ENCODE measurements at regions not wholly inside any gene's neighbourhood (a gene's known extent, or its start where the extent isn't known, plus 50 kb on each side); places are given as distances from the start of the nearest gene placed in this dataset.
A peak's percentile ranks its signal among the peaks of the same experiment; 100 is the strongest.

DNA sequence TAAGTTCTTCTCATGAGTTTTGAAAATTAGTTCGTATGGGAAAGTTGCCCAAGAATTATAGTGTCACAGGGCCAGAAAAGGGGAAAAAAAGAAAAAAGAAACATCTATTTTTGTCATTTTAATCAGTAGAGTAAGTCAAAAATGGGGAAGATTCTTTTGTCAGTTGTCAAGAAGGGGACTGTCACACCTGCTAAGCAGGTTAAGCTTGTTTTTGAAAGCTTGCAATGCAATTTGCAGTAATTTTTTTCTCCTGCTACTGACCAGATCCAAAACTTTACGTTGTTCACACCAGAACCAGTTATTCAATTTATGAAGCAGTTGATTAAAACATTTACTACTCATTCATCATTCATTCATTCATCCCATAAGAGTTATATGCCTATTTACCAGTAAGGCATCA lies 171.4 kb downstream of the SOX4 start:
- no peak for DNase-seq (ENCODE audit: low read depth)
- Histone ChIP-seq H3K27me3 (ENCODE audit: control insufficient read depth, insufficient read depth, low read length) (no peaks in the 10 kb centered on the region), H3K36me3 (ENCODE audit: control insufficient read depth, insufficient read depth, low read length) (no peaks in the 10 kb centered on the region), H3K4me3 (ENCODE audit: low read depth, low read length) (no peak overlapping the region)
- no peak for TF ChIP-seq CTCF (IDR thresholded peaks at IDR 0.05; ENCODE audit: insufficient read depth, low read length, poor library complexity, severe bottlenecking)

DNA sequence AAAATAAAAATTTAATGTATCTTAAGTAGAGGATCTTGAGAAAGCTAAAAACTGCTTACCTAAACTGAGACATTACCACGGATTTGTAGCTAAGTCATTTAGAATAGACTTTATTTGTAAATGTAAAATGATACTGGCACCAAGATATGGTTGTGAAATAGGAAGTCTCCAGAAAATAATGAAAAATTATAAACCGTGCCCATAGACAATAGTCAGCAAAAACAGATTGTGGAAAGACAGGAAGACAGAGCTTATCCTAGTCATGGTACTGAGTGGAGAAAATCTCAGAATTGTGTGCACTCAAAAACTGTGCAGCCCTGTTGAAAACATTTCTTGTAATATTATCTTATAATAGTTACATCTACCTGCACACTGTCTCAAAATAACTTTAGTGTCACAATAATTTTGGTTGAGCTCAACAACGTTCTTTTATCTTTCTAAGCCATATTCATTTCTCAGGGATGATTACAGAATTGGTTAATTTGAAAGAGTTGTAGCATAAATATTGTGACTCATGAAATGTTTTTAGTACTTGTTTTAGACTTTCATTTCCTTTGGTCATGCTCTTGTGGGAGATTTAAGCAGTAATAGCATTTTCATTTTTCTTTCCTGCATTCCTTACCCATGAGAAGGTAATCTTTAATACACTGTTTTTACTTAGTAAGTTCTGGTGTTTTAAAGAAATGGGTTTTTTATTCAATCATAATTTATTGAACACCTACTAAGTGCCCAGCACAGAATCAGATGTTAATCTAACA lies 174.5 kb downstream of the SOX4 start:
- Histone ChIP-seq H3K36me3 (ENCODE audit: control insufficient read depth, insufficient read depth, low read length) (no peaks in the 10 kb centered on the region), H3K27me3 (ENCODE audit: control insufficient read depth, insufficient read depth, low read length) (no peaks in the 10 kb centered on the region), H3K4me3 (ENCODE audit: low read depth, low read length) (no peak overlapping the region)
- no peak for TF ChIP-seq CTCF (IDR thresholded peaks at IDR 0.05; ENCODE audit: insufficient read depth, low read length, poor library complexity, severe bottlenecking)
- DNase-seq (ENCODE audit: low read depth) = no peak

- DNase-seq (ENCODE audit: low read depth) = peak; percentile 73
- TF ChIP-seq CTCF (IDR thresholded peaks at IDR 0.05; ENCODE audit: insufficient read depth, low read length, poor library complexity, severe bottlenecking) = no peak
- no peaks in the 10 kb centered on the region for H3K27me3 ChIP-seq (ENCODE audit: control insufficient read depth, insufficient read depth, low read length)
- no peaks in the 10 kb centered on the region for H3K36me3 ChIP-seq (ENCODE audit: control insufficient read depth, insufficient read depth, low read length)
- no peak overlapping the region for H3K4me3 ChIP-seq (ENCODE audit: low read depth, low read length)
Observed at GRCh38 chr6:21769405-21769861, 175.9 kb downstream of the SOX4 start.

DNA sequence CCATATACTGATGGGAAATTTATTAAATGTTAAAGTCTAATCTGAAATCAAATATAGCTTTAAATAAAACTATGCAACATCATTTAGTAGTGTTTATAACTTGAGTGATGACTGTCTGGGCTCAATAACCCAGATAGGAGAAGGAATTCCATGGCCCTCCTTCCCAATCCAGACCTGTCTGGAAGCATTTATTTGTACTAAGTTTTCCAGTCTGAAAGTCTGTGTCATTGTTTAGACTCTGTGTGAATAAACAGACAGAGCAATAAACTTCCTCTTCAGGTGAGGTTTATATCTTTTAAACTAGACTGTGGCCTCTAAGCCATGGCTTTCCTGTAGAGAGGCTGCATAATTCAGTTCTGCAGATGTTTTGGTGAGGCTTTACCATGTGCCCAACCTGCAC lies 176.4 kb downstream of the SOX4 start:
- H3K4me3 ChIP-seq (ENCODE audit: low read depth, low read length) = no peak overlapping the region
- H3K27me3 ChIP-seq (ENCODE audit: control insufficient read depth, insufficient read depth, low read length) = no peaks in the 10 kb centered on the region
- DNase-seq (ENCODE audit: low read depth) = no peak
- no peak for TF ChIP-seq CTCF (IDR thresholded peaks at IDR 0.05; ENCODE audit: insufficient read depth, low read length, poor library complexity, severe bottlenecking)
- no peaks in the 10 kb centered on the region for H3K36me3 ChIP-seq (ENCODE audit: control insufficient read depth, insufficient read depth, low read length)

- no peaks in the 10 kb centered on the region for H3K27me3 ChIP-seq (ENCODE audit: control insufficient read depth, insufficient read depth, low read length)
- no peak for DNase-seq (ENCODE audit: low read depth)
- no peaks in the 10 kb centered on the region for H3K36me3 ChIP-seq (ENCODE audit: control insufficient read depth, insufficient read depth, low read length)
- no peak overlapping the region for H3K4me3 ChIP-seq (ENCODE audit: low read depth, low read length)
- TF ChIP-seq CTCF (IDR thresholded peaks at IDR 0.05; ENCODE audit: insufficient read depth, low read length, poor library complexity, severe bottlenecking) = no peak
Observed at GRCh38 chr6:21771626-21772320, 178.2 kb downstream of the SOX4 start.
